ENCODE measurements at regions not wholly inside any gene's neighbourhood (a gene's known extent, or its start where the extent isn't known, plus 50 kb on each side); places are given as distances from the start of the nearest gene placed in this dataset.

DNA sequence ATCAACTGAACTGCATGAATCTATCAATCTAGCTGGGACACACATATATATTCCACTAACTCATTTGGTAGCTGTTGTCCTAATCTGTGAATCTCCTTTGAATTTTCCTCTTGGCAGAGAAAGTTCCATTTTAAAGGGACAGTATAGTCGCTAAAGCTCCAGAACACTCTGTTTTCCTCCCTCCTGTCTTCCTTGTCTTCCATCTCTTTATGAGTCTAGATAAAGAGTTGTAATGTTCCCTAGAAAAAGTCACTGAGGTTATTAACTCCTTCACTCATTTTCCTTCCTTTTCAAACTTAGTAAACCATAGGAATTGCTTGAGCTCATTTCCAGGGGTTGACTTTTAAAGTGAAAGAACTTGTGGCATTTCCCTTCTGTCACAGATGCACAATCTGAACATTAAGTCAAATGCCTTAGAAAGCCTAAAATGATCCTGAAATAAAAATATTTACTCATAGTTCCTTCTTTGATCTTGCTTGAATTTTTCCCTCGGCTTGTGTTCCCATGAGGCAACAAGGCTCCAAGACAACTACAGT is 198.4 kb downstream of the TRIM27 start:
- Histone ChIP-seq H3K4me3 (no peak overlapping the region), H3K36me3 (ENCODE audit: low read depth) (no peaks in the 10 kb centered on the region), H3K27me3 (replicated peaks; ENCODE audit: insufficient read depth) (no peaks in the 10 kb centered on the region), H3K27ac (no peak overlapping the region), H3K4me2 (ENCODE audit: unreplicated experiment) (no peak overlapping the region), H4K20me1 (ENCODE audit: insufficient read depth) (no peaks in the 10 kb centered on the region), H3K9ac (no peak overlapping the region), H3K9me3 (ENCODE audit: low read depth) (no peaks in the 10 kb centered on the region), H2AFZ (no peak overlapping the region), H3F3A (ENCODE audit: insufficient read depth) (peaks cover 14% of the 10 kb centered on the region), H3K4me1 (ENCODE audit: insufficient read depth) (peaks cover 5% of the 10 kb centered on the region; the same call in 1 of the 2 replicates), H3K9me2 (ENCODE audit: insufficient read depth) (no peaks in the 10 kb centered on the region), H3K79me2 (ENCODE audit: insufficient read depth) (no peaks in the 10 kb centered on the region)
- in situ Hi-C loops (cut with MboI), result no loop called here
- no peak for TF ChIP-seq EZH2phosphoT487 (IDR thresholded peaks at IDR 0.05; ENCODE audit: insufficient read depth, low read depth)
- TF ChIP-seq EZH2 (IDR thresholded peaks at IDR 0.05; ENCODE audit: insufficient read depth, poor library complexity, severe bottlenecking), result no peak
- WGBS, 2 experiments (ENCODE audit: low coverage in 1 of 2, low lambda C conversion rate in 2 of 2, missing lambda C conversion rate in 2 of 2), result 39 to 44% methylated on average over 2 of the region's 2 CpGs
- DNase-seq, result no peak

DNA sequence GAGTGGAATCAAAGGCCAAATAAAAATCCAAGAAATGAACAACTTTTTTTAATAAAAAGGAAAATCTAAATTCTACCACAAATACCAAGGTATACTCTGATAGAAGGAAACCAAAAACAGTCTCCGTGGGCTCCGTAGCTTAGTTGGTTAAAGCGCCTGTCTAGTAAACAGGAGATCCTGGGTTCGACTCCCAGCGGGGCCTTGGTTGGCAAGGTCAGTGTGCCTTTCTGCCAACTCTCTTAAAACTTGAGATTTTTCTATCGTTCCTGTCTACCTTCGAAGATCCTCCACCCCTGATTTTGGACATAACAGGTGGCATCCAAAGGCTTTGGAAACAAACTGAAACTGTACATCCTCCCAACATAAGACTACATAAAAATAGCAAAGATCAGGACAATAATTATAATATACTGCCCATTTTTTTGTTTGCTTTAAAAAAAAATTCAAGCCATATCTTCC is 197.9 kb downstream of the TRIM27 start:
- Histone ChIP-seq H3F3A (ENCODE audit: insufficient read depth) (peaks cover 14% of the 10 kb centered on the region), H3K36me3 (ENCODE audit: low read depth) (no peaks in the 10 kb centered on the region), H3K27ac (no peak overlapping the region), H3K4me2 (ENCODE audit: unreplicated experiment) (no peak overlapping the region), H3K79me2 (ENCODE audit: insufficient read depth) (no peaks in the 10 kb centered on the region), H3K9ac (no peak overlapping the region), H3K9me2 (ENCODE audit: insufficient read depth) (no peaks in the 10 kb centered on the region), H3K4me1 (ENCODE audit: insufficient read depth) (peaks cover 5% of the 10 kb centered on the region; the same call in 1 of the 2 replicates), H2AFZ (no peak overlapping the region), H3K9me3 (ENCODE audit: low read depth) (no peaks in the 10 kb centered on the region), H3K4me3 (no peak overlapping the region), H4K20me1 (ENCODE audit: insufficient read depth) (no peaks in the 10 kb centered on the region), H3K27me3 (replicated peaks; ENCODE audit: insufficient read depth) (peaks cover 4% of the 10 kb centered on the region)
- 17 to 30% methylated on average over 7 of the region's 7 CpGs for WGBS, 2 experiments (ENCODE audit: low coverage in 1 of 2, low lambda C conversion rate in 2 of 2, missing lambda C conversion rate in 2 of 2)
- in situ Hi-C loops (cut with MboI), result no loop called here
- DNase-seq, result no peak
- no peak for TF ChIP-seq EZH2phosphoT487 (IDR thresholded peaks at IDR 0.05; ENCODE audit: insufficient read depth, low read depth)
- no peak for TF ChIP-seq EZH2 (IDR thresholded peaks at IDR 0.05; ENCODE audit: insufficient read depth, poor library complexity, severe bottlenecking)

- Histone ChIP-seq H3K27ac (no peak overlapping the region), H3K9ac (no peak overlapping the region), H2AFZ (no peak overlapping the region), H3K79me2 (ENCODE audit: insufficient read depth) (no peaks in the 10 kb centered on the region), H3K9me2 (ENCODE audit: insufficient read depth) (no peaks in the 10 kb centered on the region), H3K9me3 (ENCODE audit: low read depth) (no peaks in the 10 kb centered on the region), H3K4me2 (ENCODE audit: unreplicated experiment) (no peak overlapping the region), H4K20me1 (ENCODE audit: insufficient read depth) (no peaks in the 10 kb centered on the region), H3K27me3 (replicated peaks; ENCODE audit: insufficient read depth) (peaks cover 12% of the 10 kb centered on the region), H3K4me3 (no peak overlapping the region), H3K36me3 (ENCODE audit: low read depth) (no peaks in the 10 kb centered on the region), H3K4me1 (ENCODE audit: insufficient read depth) (peaks cover 5% of the 10 kb centered on the region; the same call in 1 of the 2 replicates), H3F3A (ENCODE audit: insufficient read depth) (peaks cover 14% of the 10 kb centered on the region)
- WGBS, 2 experiments (ENCODE audit: low coverage in 1 of 2, low lambda C conversion rate in 2 of 2, missing lambda C conversion rate in 2 of 2), result 71 to 74% methylated on average over 13 of the region's 13 CpGs
- no peak for DNase-seq
- in situ Hi-C loops (cut with MboI), result no loop called here
- TF ChIP-seq EZH2 (IDR thresholded peaks at IDR 0.05; ENCODE audit: insufficient read depth, poor library complexity, severe bottlenecking) (no peak), EZH2phosphoT487 (IDR thresholded peaks at IDR 0.05; ENCODE audit: insufficient read depth, low read depth) (no peak)
These were observed 197.0 kb downstream of the TRIM27 start for GRCh38 chr6:28726569-28727309.

GRCh38 chr6:28727559-28728211 is 196.1 kb downstream of the TRIM27 start:
- no peak overlapping the region for H3K9ac ChIP-seq
- H3K4me2 ChIP-seq (ENCODE audit: unreplicated experiment), result peak overlapping the region; percentile 82
- peak overlapping the region; percentile 83; the same call in 1 of the 2 replicates for H3K4me3 ChIP-seq
- H2AFZ ChIP-seq, result peak overlapping the region; percentile 94
- H3F3A ChIP-seq (ENCODE audit: insufficient read depth), result peaks cover 14% of the 10 kb centered on the region
- peaks cover 22% of the 10 kb centered on the region for H3K27me3 ChIP-seq (replicated peaks; ENCODE audit: insufficient read depth)
- H3K9me2 ChIP-seq (ENCODE audit: insufficient read depth), result no peaks in the 10 kb centered on the region
- no peak overlapping the region for H3K27ac ChIP-seq
- H3K36me3 ChIP-seq (ENCODE audit: low read depth), result no peaks in the 10 kb centered on the region
- 60 to 61% methylated on average over 9 of the region's 9 CpGs for WGBS, 2 experiments (ENCODE audit: low coverage in 1 of 2, low lambda C conversion rate in 2 of 2, missing lambda C conversion rate in 2 of 2)
- TF ChIP-seq EZH2phosphoT487 (IDR thresholded peaks at IDR 0.05; ENCODE audit: insufficient read depth, low read depth) (no peak), EZH2 (IDR thresholded peaks at IDR 0.05; ENCODE audit: insufficient read depth, poor library complexity, severe bottlenecking) (no peak)
- H3K4me1 ChIP-seq (ENCODE audit: insufficient read depth), result peaks cover 5% of the 10 kb centered on the region; the same call in 1 of the 2 replicates
- DNase-seq, result no peak
- no peaks in the 10 kb centered on the region for H3K79me2 ChIP-seq (ENCODE audit: insufficient read depth)
- in situ Hi-C loops (cut with MboI), result no loop called here
- H3K9me3 ChIP-seq (ENCODE audit: low read depth), result no peaks in the 10 kb centered on the region
- H4K20me1 ChIP-seq (ENCODE audit: insufficient read depth), result no peaks in the 10 kb centered on the region

Data from GM23248 (cell line).